ENCODE measurements at regions not wholly inside any gene's neighbourhood (a gene's known extent, or its start where the extent isn't known, plus 50 kb on each side); places are given as distances from the start of the nearest gene placed in this dataset.

DNA sequence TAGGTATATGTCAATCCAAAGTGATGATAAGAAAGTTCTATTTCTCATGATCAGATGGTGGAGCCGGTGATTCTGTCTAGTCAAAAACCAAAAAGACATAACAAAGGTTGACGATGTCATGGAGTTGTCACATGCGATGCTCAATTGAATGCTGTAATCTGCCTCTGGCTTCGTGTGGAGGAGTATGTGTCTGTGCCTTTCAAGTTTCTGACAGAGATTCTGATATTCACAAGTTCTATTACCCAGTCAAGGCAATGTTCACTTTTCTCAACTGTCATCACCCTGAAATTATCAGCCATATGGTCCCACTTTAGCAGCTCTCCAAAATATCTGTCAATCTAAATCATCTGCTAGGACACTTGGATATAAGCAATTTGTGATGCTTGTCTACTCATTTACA lies 367.6 kb upstream of the PRR20A start:
- intact Hi-C loops (cut with DNase I) = no loop called here
- DNase-seq (no peak), ATAC-seq (no peak)
- Histone ChIP-seq H3K4me1 (no peaks in the 10 kb centered on the region), H3K27me3 (no peaks in the 10 kb centered on the region), H3K36me3 (no peaks in the 10 kb centered on the region), H3K4me3 (no peak overlapping the region), H3K9me3 (peaks cover 0 to 5% (median 0%) of the 10 kb centered on the region in 12 donors), H3K27ac (no peak overlapping the region)
- TF ChIP-seq POLR2A (IDR thresholded peaks at IDR 0.05) = no peak
- TF ChIP-seq, protein P1, sequence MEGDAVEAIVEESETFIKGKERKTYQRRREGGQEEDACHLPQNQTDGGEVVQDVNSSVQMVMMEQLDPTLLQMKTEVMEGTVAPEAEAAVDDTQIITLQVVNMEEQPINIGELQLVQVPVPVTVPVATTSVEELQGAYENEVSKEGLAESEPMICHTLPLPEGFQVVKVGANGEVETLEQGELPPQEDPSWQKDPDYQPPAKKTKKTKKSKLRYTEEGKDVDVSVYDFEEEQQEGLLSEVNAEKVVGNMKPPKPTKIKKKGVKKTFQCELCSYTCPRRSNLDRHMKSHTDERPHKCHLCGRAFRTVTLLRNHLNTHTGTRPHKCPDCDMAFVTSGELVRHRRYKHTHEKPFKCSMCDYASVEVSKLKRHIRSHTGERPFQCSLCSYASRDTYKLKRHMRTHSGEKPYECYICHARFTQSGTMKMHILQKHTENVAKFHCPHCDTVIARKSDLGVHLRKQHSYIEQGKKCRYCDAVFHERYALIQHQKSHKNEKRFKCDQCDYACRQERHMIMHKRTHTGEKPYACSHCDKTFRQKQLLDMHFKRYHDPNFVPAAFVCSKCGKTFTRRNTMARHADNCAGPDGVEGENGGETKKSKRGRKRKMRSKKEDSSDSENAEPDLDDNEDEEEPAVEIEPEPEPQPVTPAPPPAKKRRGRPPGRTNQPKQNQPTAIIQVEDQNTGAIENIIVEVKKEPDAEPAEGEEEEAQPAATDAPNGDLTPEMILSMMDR (IDR thresholded peaks at IDR 0.05) = no peak
- WGBS, 4 donors = 44 to 66% (median 57%) methylated on average over 4 of the region's 4 CpGs

DNA sequence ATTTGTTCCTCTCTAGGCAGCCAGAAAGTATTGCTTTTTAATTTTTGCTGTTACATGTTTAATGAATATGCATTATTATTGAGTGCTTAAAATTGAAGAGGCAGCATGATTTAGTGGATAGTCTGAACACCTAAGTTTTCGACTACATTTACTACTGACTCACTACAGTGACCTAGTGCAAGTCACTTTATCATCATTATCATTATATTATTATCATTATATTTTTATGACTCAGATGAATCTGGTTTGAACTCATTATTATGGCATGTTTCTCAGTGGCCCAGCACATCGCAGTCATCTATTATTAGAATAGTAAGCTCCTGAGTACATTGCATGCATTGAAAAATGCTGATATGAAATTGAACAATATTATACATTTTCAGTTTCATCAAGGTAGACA lies 351.2 kb upstream of the PRR20A start:
- Histone ChIP-seq H3K4me3 (no peak overlapping the region), H3K27me3 (no peaks in the 10 kb centered on the region), H3K27ac (no peak overlapping the region), H3K9me3 (peaks cover 0 to 4% (median 0%) of the 10 kb centered on the region in 12 donors), H3K36me3 (no peaks in the 10 kb centered on the region), H3K4me1 (no peaks in the 10 kb centered on the region)
- DNase-seq = no peak
- TF ChIP-seq, protein P1 (IDR thresholded peaks at IDR 0.05) = no peak
- no peak for TF ChIP-seq POLR2A (IDR thresholded peaks at IDR 0.05)
- intact Hi-C loops (cut with DNase I) = no loop called here
- WGBS, 4 donors = 75 to 85% (median 79%) methylated on average over 2 of the region's 2 CpGs
- no peak for ATAC-seq

DNA sequence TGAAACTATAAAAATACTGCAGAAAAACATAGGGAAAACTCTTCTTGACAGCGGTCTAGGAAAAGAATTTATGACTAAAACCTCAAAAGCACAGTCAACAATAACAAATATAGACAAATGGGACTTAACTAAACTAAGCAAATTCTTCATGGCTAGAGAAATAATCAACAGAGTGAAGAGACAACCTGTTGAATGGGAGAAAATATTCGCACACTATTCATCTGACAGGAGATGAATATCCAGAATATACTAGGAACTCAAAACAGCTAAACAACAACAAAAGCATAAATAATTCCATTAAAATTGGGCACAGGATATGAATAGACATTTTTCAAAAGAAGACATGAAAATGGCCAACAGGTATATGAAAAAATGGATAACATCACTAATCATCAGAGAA lies 303.6 kb upstream of the PRR20A start:
- intact Hi-C loops (cut with DNase I) = no loop called here
- DNase-seq (no peak), ATAC-seq (no peak)
- H3K9me3 ChIP-seq = peaks cover 0 to 8% (median 0%) of the 10 kb centered on the region in 12 donors
- H3K4me3 ChIP-seq = no peak overlapping the region
- no peaks in the 10 kb centered on the region for H3K4me1 ChIP-seq
- no peaks in the 10 kb centered on the region for H3K36me3 ChIP-seq
- 91 to 95% (median 94%) methylated on average over 2 of the region's 2 CpGs for WGBS, 4 donors
- no peak overlapping the region for H3K27ac ChIP-seq
- TF ChIP-seq, protein P1 (IDR thresholded peaks at IDR 0.05) = no peak
- no peak for TF ChIP-seq POLR2A (IDR thresholded peaks at IDR 0.05)
- H3K27me3 ChIP-seq = no peaks in the 10 kb centered on the region

DNA sequence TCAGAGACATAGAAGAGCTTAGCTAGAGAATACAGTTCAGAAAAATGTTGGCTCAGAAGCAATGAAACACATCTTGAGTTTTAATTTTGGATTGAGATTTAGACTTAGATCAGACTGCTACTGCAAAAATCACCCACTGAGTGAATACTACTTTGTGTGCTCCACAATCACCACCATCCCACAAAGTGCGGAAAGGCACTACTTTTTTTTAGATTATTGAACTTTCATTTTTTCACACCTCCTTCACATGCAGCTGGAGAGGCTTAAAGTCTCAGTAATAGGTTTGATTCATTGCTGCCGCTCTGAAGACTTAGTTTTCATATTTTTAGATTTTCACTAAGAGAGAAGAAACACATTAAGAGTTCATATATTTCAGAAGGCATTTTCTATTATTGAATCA lies 289.9 kb upstream of the PRR20A start:
- ATAC-seq = no peak
- Histone ChIP-seq H3K36me3 (no peaks in the 10 kb centered on the region), H3K4me3 (no peak overlapping the region), H3K4me1 (no peaks in the 10 kb centered on the region), H3K27me3 (no peaks in the 10 kb centered on the region), H3K9me3 (no peaks in the 10 kb centered on the region), H3K27ac (no peak overlapping the region)
- WGBS, 4 donors = 85 to 92% (median 91%) methylated on average over 2 of the region's 2 CpGs
- intact Hi-C loops (cut with DNase I) = no loop called here
- no peak for TF ChIP-seq POLR2A (IDR thresholded peaks at IDR 0.05)
- TF ChIP-seq, protein P1 (IDR thresholded peaks at IDR 0.05) = no peak
- DNase-seq = no peak

All from heart left ventricle (tissue), 16 donors.